GM19023 (cell line): ENCODE measurements at regions not wholly inside any gene's neighbourhood (a gene's known extent, or its start where the extent isn't known, plus 50 kb on each side); places are given as distances from the start of the nearest gene placed in this dataset.
"Not testable (repeated sequence)": the region's sequence is repeated elsewhere in the genome, so short reads cannot be mapped to it uniquely, and the experiment has no call there.

Source experiments
- ATAC-seq: cut with Tn5 transposase; IDR thresholded peaks from one replicate; pipeline ENCODE4 v1.9.1; 2021; ENCODE audit warnings: mild to moderate bottlenecking, moderate library complexity; ENCODE audit not compliant: unreplicated experiment

DNA sequence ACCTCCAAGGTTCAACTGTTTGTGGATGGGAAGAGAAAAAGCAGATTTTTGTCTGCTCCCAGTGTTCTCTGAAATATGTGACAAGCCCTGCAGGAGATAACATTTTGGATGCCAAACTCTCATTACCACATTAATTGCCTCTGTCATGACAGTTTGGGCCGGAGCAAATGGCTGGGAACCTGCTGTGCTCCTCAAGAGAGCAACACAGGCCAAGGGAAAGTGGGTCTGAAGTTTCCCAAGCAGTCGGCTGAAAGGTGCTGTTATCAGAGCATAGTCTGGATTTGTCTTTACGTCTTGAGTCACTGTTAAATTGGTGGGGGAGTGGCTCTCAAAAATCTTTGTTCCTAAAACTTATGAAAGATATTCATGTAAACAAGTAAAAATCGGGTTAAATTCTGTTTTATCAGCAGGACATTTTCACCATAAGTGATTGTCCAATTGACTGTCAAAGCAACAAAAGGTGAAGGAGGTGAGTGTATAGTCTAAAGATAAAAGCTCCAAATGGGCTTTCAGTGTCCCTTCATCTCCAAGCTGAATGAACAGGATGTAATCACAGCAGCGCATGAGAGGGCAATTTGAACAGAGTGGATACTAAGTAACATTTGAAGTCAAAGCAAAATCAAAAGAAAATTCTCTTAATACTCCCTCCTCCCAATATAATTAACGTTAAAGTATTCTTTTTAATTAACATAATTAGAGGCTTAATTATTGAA is 844.8 kb downstream of the PCDH17 start:
- ATAC-seq: no peak

DNA sequence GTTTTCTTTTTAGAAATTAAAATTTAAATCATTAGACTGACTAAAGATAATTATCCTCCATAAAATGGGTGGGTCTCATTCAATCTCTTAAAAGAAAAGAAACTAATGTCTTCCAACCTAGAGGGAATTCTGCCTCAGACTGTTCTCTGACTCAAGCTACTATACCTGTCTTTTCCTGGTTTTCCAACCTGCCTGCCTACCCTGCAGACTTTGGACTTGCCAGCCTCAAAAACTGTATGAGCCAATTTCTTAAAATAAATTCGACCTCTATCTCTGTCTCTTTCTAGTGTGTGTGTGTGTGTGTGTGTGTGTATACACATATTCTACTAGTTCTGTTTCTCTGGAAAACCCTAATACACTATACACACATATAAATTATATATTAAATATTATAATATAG is 847.3 kb downstream of the PCDH17 start:
- no peak for ATAC-seq

DNA sequence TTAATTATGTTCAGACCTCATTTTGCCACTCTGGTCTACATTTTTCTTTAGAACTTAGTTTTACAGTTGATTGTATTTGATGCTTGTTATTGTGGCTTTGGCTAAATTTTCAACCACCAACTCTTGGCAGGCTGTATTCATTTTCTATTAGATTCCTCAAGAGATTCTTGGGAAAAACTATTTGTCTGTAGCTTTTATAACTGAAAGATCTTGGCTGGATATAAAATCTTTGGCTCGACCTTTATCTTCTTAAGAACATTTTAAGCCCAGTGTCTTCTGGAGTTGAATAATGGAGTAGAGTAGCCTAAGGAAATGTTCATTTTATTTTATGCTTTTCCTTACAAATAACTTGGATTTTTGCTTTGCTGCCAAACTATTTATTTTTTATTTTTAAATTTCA is 848.5 kb downstream of the PCDH17 start:
- ATAC-seq: no peak

DNA sequence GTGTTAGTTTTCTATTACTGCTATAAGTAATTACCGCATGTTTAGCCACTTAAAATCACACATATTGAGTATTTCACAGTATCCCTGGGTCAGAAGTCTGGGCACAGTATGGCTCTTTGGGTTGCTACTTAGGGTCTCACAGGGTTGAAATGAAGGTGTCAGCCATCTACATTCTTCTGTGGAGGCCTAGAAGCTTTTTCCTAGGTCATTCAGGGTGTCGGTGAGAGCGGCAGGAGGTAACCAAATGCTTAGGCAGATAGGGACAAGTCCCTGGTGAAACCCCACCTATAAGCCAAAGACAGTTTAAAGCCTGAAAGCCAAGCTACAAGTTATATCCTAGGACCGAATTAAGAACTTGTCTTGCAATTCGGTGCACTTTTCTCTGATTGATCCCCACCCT is 856.7 kb downstream of the PCDH17 start:
- no peak for ATAC-seq

DNA sequence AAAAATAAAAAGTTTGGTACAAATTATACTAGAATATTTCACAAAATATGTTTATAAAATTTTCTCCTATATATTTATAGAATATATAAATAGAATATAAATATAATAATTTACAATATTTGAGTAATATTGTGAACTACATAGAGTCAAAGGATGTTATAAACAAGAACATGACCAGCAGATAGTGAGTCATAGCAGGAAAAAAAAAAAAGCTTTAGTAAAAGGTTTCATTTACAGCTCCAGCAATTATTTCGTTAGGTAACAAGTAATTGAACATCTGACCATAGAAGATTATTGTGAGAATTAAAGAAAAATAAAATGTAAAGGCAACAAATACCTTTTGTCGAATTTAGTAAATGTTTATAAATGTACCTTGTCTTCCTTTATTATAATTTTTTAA is 864.1 kb downstream of the PCDH17 start:
- ATAC-seq: no peak

DNA sequence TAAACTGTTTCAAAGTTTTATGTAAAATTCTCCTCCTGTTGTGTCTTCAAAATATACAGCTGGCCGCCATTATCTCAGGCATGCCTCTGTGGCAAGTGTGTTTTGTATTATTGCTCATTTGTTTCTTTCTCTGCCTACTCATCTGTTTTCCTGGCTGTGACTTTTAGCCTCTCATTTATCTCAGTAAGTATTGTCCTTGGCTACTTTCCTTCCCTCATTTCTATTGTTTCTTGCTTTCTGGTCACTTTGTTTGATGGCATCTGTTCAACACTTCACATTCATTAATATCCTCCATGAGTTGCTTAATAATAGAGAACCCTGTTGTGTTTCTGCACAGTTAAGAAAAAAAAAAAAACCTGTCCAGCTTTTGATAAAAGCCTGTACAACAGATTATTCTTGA is 869.4 kb downstream of the PCDH17 start:
- ATAC-seq: no peak

DNA sequence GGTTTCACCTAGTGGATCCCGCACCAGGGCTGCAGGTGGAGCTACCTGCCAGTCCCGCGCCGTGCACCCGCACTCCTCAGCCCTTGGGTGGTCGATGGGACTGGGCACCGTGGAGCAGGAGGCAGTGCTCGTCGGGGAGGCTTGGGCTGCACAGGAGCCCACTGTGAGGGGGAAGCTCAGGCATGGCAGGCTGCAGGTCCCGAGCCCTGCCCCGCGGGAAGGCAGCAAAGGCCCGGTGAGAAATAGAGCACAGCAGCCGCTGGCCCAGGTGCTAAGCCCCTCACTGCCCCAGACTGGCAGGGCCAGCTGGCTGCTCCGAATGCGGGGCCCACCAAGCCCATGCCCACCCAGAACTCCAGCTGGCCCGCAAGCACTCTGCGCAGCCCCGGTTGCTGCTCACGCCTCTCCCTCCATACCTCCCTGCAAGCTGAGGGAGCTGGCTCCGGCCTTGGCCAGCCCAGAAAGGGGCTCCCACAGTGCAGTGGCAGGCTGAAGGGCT is 872.7 kb downstream of the PCDH17 start:
- ATAC-seq: not testable (repeated sequence)

DNA sequence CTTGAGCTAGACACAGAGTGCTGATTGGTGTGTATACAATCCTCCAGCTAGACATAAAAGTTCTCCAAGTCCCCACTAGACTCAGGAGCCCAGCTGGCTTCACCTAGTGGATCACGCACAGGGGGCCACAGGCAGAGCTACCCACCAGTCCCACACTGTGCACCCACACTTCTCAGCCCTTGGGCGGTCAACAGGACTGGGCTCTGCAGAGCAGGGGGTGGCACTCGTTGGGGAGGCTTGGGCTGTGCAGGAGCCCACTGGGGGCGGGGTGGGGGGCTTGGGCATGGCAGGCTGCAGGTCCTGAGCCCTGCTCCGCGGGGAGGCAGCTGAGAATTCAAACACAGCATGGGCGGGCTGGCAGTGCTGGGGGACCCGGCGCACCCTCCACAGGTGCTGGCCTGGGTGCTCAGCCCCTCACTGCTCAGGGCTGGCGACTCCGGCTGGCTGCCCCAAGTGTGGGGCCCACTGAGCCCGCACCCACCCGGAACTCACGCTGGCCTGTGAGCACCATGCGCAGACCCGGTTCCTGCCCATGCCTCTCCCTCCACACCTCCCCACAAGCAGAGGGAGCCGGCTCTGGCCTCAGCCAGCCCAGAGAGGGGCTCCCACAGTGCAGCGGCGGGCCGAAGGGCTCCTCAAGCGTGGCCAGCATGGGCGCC is 873.8 kb downstream of the PCDH17 start:
- ATAC-seq: not testable (repeated sequence)

DNA sequence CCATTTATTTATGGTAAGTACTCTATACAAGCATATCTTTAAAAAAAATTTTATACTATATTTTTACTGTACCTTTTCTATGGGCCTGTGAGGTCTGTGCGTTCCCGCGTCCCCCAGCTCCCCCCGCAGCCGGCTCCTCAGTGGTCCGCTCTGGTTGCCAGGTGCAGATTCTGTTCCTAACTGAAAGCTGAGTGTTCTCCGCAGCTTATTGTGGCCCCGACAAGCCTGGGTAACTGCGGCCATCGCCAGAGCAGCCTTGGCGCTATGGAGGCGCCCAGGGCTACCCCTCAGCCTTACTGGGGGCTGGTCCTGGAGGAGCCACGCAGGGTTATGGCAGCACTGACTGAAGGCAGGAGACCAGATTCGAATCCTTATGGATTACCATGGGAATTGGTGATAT is 896.8 kb downstream of the PCDH17 start:
- no peak for ATAC-seq

DNA sequence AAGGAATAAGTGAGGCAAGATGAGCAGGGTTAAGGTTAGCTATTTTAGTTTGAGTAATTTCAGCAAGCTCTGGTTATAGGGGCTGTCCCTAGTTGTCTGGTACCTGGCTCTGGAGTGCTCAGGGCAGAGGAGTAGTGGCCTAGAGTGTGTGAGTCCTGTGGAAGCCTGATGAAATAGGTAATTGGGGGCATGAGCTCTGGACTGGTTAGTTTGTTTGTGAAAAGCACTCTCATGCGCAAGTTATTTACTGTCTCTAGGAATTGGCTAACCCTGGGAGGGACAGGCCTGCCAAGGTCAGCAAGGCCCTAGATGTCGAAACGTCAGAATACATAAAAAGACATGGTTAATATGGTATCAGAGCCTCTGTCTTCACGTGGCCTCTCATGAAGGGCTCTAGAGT is 900.1 kb downstream of the PCDH17 start:
- no peak for ATAC-seq

DNA sequence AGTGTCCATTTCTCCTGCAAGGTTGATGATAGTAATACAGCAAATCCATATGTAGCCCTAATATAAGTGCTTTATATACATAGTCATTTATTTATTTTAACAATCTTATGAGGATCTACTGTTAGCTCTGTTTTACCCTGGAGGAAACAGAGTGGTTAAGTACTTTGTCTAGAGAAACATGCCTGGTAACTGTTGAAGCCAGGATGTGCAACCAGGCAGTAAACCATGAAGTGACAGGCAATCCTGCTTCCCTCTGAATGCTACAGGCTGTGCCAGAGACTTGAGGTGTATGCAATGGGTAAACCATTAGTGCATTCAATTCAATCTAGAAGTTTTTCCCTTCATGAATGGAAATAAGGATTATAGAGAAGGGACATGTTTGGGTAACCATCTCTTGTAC is 911.0 kb downstream of the PCDH17 start:
- ATAC-seq: no peak

DNA sequence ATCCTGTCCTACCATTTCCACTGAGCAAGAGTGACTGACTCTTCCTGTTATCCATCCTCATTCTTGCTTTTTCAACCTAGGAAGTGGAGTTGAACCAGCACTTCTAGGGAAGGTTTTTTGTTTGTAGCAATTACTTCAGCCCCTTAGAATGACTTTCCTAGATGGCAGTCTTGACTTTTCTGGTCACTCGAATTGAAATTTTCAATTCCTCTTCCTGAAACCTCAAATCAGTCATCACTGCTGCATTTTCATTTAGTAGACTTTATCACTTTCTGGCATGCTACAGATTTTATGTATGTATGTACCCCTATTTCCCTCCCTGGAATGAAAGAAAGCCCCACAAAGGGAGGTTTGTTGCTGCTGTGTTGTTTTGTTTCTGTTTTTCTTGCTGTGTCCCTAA is 915.9 kb downstream of the PCDH17 start:
- ATAC-seq: no peak

DNA sequence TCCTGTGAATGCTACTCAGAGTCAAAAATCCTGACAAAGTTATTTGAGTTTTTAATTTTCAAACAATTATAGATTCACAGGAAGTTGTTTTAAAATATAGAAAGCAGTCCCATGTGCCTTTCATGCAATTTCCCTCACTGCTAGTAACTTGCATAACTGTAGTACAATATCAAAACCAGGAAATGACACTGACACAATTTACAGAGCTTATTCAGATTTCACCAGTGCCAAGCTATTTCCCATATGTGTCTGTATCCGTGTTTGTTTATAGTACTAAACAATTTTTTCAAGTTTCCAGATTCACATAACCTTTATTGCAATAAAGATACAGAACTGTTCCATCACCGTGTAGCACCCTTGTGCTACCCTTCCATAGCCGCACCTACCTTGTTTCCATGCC is 934.6 kb downstream of the PCDH17 start:
- no peak for ATAC-seq

DNA sequence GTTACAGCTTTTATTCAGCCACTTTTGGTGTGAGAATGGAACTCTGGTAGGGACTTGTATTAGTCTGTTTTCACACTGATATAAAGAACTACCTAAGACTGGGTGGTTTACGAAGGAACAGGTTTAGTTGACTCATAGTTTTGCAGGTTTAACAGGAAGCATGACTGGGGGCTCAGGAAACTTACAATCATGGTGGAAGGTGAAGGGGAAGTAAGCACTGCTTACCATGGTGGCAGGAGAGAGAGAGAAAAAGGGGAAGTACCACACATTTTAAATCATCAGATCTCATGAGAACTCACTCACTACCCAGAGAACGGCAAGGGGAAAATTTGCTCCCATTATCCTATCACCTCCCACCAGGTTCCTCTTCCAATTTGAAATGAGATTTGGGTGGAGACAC is 942.2 kb downstream of the PCDH17 start:
- ATAC-seq: no peak

DNA sequence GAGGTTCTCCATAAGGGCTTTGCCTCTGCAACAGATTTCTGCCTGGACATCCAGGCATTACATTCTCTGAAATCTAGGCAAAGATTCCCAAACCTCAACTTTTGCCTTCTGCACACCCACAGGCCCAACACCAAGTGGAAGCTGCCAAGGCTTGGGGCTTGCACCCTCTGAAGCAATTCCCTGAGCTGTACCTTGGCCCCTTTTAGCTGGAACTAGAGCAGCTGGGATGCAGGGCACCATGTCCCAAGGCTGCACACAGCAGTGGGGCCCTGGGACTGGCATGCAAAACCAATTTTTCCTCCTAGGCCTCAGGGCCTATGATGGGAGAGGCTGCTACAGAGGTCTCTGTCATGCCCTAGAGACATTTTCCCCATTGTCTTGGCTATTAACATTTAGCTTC is 943.2 kb downstream of the PCDH17 start:
- ATAC-seq: no peak

DNA sequence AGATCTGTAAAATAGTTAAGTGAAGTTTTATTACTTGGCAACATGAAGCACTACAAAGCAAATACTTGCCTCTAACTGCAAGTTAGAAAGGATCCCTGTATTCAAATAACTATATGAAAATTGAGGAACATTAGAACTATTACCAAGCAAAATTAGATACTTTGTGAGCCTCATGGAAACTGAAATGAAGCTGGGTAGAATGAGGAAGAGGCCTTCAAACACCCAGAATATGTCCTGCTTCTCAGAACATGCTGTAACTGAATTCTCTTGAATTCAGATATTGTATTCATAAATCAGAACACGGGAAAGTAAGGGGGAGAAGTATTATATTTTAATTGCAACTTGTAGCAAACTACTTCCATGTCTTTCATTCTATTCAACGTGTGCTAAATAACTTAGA is 947.9 kb downstream of the PCDH17 start:
- no peak for ATAC-seq

DNA sequence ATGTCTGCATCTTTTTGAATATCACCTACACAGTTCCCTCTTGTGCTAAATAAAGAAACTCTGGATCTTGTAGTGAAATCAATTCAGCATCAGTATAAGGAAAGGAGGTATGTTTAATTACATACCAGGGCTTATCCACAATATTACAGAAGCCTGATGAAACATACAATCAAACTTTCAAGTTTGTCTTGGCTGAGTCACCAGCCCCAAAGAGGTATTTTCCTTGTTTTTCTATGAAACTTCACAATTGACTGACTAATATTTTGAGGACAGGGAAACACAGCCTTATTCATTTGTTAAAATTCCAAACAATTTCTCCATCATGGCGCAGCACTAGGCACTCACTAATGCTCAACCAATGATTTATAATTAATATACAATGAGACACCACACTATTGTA is 952.4 kb downstream of the PCDH17 start:
- no peak for ATAC-seq

DNA sequence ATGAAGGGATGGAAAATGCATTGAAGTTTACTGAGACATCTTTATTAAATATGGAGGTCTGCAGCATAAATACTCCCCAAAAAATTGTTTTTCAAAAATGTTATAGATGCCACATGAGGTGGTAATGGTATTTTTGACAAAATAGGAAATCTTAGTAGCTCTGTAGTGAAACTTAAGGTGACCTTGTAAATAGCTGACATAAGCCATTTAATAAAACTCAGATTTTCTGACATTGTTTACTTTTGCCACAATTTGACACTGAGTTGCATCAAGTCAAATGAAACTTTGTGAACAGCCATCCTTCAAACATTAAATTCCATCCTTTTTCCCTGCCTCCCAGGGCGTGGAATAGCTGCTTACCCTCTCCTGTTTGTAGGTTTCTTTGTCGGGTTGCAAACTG is 953.1 kb downstream of the PCDH17 start:
- no peak for ATAC-seq

DNA sequence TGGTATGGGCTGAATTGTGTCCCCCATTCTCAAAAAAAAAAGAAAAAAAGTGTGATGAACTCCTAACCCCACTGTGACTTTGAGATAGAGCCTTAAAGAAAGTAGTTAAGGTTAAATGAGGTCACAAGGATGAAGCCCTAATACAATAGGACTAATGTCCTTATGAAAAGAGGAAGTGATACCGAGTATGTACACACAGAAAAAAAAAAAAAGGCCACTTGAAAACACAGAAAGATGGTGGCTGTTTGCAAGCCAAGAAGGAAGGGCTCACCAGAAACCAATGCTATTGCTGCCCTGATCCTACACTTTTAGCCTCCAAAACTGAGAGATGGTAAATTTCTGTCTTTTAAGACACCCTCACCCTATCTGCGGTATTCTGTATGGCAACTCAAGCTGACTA is 955.6 kb downstream of the PCDH17 start:
- ATAC-seq: peak; percentile 96

DNA sequence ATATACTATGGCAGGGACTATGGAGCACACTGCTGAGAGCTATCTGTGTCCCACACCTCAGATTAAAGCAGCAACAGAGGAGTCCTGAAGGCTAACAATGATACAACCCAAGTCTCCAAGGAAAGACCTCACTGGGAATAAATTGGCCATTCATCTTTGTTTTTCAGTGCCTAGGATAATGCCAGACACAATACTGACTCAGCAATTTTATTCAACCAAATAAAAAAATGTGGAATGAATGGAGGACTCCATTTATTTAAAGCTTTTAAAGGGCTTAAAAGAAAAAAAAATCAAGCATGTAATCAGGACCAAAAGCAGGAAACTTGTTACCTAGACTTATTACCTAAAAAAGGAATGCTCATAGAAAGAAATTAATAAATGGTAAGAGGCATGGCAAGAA is 960.5 kb downstream of the PCDH17 start:
- ATAC-seq: no peak

DNA sequence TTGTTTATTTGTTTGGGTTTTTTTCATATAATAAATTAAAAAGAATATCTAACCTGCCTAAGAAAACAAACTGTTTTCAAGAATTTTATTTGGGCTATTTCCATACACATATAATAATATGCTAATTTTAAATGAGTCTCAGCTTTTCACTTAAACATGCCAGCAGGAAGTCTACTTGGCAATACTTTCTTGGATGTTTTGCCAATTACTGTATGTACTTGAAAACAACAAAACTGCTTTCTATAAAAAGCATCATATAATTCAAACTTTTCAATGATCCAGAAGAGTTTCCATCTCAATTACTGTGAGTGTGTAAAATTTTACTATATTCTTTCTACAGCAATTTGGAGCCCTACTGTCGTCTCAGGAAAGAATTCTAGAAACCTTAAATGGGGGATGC is 961.2 kb downstream of the PCDH17 start:
- ATAC-seq: no peak

DNA sequence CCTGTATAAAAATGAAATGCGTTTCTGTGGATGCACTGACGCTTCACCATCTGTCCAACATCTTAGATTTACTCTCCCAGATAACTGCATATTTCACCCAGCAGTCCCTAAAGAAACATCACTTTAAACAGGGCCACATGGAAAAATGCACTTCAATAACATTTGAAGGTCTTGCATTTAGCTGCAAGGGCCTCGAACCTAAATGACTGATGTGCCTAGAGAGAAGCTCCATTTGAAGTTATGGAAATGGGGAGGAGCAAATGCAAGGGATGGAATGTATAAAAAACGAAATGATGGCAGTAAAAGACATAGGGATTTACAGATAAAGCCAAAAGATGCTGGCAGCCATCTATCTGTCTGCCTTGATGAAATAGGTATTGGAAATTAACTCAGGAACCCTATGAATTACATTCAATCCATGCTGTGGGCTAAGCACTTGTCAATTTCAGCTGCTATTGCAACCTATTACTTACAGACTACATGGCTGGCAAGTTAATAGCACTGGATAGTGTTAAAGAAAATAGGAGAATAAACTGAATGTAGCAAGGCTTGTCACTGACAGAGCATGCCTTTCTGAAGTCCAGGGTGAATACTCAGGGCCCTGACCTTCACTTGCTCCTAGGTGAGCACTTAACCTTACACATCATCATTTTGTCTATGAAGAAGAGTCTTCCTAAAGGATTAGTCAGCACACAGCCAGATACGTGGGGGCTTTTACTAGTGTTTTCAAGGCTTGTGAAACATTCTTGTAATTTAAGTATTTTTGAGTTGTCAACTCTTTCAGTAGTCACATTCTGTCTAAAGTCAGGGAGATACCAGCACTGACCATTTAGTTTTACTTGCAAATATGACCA is 963.4 kb downstream of the PCDH17 start:
- no peak for ATAC-seq
